ENCODE measurements at regions not wholly inside any gene's neighbourhood (a gene's known extent, or its start where the extent isn't known, plus 50 kb on each side); places are given as distances from the start of the nearest gene placed in this dataset.

GRCh38 chr11:134513585-134514120 is 101.6 kb upstream of the B3GAT1 start:
- no peak for DNase-seq (ENCODE audit: low spot score)
- no peak for TF ChIP-seq CTCF (IDR thresholded peaks at IDR 0.05; ENCODE audit: extremely low read depth, insufficient read depth, missing control alignments)

DNA sequence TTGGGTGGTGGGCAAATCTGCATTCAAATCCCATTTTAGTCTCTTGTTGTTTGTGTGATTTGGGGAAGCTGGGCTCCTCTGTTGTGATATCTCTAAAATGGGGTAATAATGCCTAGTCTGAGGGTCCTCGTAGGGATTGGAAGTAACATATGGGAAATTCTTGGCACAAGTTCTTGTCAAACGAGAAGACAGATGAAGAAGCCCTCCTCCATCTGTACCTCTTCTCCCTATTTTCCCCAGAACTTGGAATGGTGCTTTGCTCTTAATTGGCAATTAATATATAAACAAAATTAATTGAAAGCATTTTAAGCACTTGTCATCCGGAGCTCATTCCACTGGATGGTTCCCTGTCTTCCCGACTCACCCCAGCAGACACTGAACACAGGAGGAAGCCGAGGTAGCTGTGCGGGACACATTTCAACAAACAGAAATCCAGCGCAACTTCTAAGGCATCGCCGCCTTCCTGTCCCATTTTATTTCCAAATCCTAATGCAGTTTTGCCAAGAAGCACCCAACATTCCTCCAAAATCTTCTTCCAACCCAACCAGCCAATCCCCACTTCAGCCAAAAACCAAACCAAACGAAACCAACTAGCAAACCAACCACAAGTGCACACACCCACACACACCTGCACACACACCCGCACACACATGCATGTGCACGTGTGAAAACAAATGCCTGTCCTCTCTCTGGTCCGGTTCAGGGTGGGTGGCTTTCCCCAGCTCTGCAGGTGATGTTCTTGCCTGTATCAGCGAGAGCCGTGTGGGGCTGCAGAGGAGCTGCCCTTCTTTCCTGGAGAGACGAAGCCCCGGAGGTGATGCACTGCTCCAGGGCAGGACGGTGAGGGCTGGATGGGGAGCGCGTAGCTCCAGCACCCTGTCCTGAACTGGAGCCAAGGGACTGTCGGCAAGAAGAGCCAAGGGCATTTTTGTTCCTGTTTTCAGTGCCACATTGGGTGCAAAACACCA is 100.8 kb upstream of the B3GAT1 start:
- no peak for DNase-seq (ENCODE audit: low spot score)

More at GRCh38 chr11:134513585-134514120, 101.6 kb upstream of the B3GAT1 start:
- in situ Hi-C loops (cut with MboI; ENCODE audit: low pct_unique_long_range_greater_than_20kb, low sequenced_read_pairs, unreplicated experiment): no loop called here

GRCh38 chr11:134512061-134512460 is 100.0 kb upstream of the B3GAT1 start:
- no peak for DNase-seq (ENCODE audit: low spot score)
- no peak for TF ChIP-seq CTCF (IDR thresholded peaks at IDR 0.05; ENCODE audit: extremely low read depth, insufficient read depth, missing control alignments)
- in situ Hi-C loops (cut with MboI; ENCODE audit: low pct_unique_long_range_greater_than_20kb, low sequenced_read_pairs, unreplicated experiment): no loop called here

More for the DNA sequence above, 100.8 kb upstream of the B3GAT1 start:
- no peak for TF ChIP-seq CTCF (IDR thresholded peaks at IDR 0.05; ENCODE audit: extremely low read depth, insufficient read depth, missing control alignments)
- in situ Hi-C loops (cut with MboI; ENCODE audit: low pct_unique_long_range_greater_than_20kb, low sequenced_read_pairs, unreplicated experiment): no loop called here

DNA sequence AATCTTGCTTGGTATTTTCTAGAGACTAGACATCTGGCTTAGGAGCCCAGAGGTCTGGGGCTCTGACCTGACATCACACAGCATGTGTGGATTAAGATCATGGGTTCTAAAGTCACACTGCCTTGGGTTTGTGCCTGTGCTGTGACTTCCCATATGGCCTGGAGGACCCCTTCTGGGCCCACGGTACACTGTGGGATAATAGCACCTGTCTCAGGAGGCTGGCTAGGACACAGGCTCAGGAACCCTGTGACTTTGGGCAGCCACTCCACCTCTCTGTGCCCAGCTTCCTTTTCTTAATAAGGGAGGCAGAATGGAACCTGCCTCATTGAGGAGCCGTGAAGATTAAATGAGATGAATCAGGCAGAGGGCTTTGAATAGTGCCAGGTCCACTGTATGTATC is 99.2 kb upstream of the B3GAT1 start:
- in situ Hi-C loops (cut with MboI; ENCODE audit: low pct_unique_long_range_greater_than_20kb, low sequenced_read_pairs, unreplicated experiment): no loop called here
- DNase-seq (ENCODE audit: low spot score): no peak

GRCh38 chr11:134510233-134511040 is 98.4 kb upstream of the B3GAT1 start:
- in situ Hi-C loops (cut with MboI; ENCODE audit: low pct_unique_long_range_greater_than_20kb, low sequenced_read_pairs, unreplicated experiment): no loop called here

More for the DNA sequence above, 99.2 kb upstream of the B3GAT1 start:
- no peak for TF ChIP-seq CTCF (IDR thresholded peaks at IDR 0.05; ENCODE audit: extremely low read depth, insufficient read depth, missing control alignments)

More at GRCh38 chr11:134510233-134511040, 98.4 kb upstream of the B3GAT1 start:
- no peak for DNase-seq (ENCODE audit: low spot score)
- TF ChIP-seq CTCF (IDR thresholded peaks at IDR 0.05; ENCODE audit: extremely low read depth, insufficient read depth, missing control alignments): no peak
